HG03439 (cell line): ENCODE measurements at regions not wholly inside any gene's neighbourhood (a gene's known extent, or its start where the extent isn't known, plus 50 kb on each side); places are given as distances from the start of the nearest gene placed in this dataset.

Source experiments
- ATAC-seq: cut with Tn5 transposase; IDR thresholded peaks from one replicate; pipeline ENCODE4 v1.9.1; 2021; ENCODE audit warnings: mild to moderate bottlenecking, moderate library complexity; ENCODE audit not compliant: unreplicated experiment

GRCh38 chr4:74638689-74639088 is 155.6 kb downstream of the BTC start:
- ATAC-seq, result no peak

DNA sequence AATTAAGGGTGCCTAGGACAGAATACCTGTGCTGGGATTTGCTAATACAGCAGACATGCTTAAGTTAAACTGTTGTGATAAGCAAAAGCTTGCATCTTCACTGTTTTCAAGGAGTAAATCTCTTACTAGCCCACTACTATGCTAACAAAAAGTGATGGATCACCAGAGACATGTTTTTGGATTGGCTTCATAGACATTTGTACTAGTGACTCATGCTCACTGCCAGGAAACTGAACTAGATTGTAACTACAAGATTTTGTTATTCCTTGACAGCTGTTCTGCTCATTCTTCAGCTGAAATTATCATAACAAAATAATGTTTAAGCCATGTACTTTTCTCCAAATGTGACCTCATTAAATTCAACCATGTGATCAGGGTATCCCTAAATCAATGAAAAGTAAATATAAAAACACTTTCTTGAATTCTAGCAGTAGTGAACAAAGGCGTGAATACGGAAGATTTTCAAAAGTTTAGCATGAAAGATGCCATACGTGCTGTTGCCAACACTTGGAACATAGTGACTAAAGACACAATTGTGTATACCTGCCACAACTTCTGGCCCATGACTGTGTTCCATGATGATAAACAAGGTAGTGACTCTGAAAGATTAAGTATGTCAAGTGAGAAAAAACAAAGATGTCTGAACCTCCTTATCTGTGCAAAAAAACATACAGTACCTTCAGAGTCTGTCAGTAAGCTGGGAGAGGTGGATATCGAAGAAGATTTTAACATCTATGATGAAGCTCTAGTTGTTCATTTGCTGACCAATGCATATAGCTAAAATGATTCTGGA is 154.0 kb downstream of the BTC start:
- no peak for ATAC-seq

GRCh38 chr4:74642006-74642405 is 152.3 kb downstream of the BTC start:
- no peak for ATAC-seq

DNA sequence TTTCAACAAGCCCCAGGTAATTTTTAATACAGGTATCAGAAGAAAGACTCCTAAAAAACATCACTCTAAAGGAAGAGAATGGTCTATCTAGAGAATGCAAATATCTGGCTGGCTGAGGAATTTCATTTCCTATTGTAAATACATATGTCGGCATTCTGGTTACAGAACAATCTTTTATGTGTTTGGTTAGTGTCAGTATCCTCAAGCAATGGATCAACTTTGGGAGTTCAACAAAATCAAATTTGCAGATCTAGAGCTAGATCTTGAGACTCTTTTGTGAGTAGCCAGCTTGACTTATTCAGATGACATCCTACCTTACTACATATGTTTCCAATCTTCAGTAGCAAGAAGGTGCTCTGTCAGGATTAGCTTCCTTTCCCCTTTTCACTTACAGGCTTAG is 145.1 kb downstream of the BTC start:
- ATAC-seq, result no peak

DNA sequence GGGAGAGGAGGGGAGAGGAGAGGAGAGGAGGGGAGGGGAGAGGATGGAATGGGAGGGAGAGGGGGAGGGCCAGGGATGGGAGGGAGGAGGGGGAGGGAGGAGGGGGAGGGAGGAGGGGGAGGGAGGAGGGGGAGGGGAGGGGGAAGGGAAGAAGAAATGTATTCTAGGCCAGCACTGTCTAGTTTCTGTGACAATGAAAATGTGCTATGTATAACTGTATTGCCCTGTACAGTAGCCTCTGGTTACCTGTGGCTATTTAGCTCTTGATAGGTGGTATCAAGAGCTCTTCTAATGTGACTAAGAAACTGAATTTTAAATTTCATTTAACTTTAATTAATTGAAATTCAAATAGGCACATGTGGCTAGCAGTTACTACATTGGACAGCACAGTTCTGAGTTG is 143.1 kb downstream of the BTC start:
- no peak for ATAC-seq

GRCh38 chr4:74653331-74654229 is 140.7 kb downstream of the BTC start:
- ATAC-seq, result no peak

- no peak for ATAC-seq
Measured at GRCh38 chr4:74654230-74654681, 140.1 kb downstream of the BTC start.

DNA sequence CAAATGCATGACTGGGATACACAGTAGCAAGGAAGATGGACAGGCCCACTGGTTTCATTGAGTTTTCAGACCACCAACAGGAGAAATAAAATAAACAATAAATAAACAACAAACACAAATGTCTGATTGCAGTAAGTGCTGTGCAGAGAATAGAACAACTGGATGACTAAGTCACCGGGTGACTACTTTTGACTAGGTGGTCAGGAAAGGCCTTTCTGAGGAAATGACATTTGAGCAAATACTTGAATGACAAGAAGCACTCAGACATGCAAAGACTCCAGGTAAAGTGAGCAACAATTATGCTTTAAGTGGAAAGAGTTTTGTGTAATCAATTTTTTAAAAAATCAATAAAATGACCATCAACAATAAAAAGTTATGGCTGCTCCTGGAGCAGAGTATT is 137.7 kb downstream of the BTC start:
- ATAC-seq, result no peak

GRCh38 chr4:74658116-74658515 is 136.2 kb downstream of the BTC start:
- no peak for ATAC-seq

DNA sequence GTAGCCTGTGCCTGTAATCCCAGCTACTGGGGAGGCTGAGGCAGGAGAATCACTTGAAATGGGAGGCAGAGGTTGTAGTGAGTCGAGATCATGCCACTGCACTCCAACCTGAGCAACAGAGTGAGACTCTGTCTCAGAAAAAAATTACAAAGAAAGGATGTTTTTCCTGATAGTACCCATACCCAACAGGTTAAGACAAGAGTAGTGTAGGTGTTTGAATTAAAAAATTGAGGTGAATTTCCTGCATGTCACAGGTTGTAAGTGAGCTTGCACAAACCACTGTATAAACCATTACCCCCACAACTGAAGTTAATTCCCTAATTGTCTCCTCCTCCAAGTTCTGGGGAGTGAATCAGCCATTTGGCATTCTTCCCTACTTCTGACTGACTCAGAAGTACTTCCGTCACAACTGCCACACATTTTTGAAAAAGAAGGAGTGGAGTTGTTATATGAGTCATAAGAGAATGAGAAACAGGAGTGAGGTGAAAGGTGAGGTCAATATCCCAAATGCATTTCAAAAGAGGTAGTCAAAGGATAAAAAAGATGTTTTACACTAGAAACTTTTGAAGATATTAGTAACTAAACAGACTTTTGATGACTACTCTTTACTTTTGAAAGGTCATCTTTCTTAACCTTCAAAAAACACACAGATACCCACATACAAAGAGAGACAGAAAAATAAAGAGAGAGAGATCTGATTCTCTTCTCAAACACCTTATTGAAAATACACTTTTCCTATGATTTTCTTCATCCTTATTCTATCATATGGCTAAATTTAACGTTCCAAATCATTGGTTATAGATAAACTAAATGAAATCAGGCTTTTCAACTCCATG is 134.5 kb downstream of the BTC start:
- no peak for ATAC-seq

DNA sequence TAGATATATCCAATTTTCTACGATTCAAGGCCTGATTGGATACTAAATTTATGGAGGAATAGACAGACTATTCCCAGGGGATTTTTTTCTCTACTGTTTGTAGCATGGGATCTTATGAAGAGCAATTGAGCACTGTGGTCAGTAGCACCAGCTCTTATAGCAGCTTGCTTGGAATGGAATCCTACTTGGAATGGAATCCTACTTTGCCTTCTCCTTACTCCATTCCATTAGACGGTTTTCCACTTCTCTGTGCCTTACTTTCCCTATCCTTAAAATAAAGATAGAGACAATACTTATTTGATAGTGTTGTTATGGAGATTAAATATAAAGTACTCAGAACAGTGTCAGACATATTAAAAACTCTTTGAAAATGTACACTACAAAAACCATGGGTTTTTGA is 133.5 kb downstream of the BTC start:
- ATAC-seq, result no peak

- no peak for ATAC-seq
Measured at GRCh38 chr4:74661427-74662201, 132.7 kb downstream of the BTC start.

GRCh38 chr4:74663631-74664030 is 130.7 kb downstream of the BTC start:
- ATAC-seq, result no peak

DNA sequence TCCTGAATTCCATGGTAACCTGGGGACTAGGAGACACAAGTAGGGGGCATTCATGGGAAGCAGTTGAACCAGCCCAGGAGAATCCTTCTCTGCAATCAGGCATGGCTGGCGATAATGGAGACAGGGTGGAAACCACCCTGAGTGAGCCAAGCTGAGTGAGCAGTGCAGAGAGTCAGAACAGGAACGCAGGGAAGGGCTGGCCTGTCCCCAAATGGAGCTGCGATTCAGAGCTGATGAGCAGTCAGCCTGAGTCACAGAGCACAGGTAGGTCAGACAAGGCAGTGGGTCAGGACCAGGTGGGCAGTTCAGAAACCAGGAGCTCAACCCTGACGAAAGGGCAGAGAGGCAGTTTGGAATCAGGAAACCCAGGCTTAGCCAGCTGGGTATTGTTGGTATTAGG is 129.0 kb downstream of the BTC start:
- ATAC-seq, result no peak

- ATAC-seq, result no peak
Measured at GRCh38 chr4:74665876-74666275, 128.4 kb downstream of the BTC start.

GRCh38 chr4:74667438-74667837 is 126.9 kb downstream of the BTC start:
- no peak for ATAC-seq

- no peak for ATAC-seq
Measured at GRCh38 chr4:74667944-74668343, 126.4 kb downstream of the BTC start.

GRCh38 chr4:74669702-74670101 is 124.6 kb downstream of the BTC start:
- no peak for ATAC-seq

GRCh38 chr4:74670583-74670982 is 123.7 kb downstream of the BTC start:
- no peak for ATAC-seq

GRCh38 chr4:74671080-74671698 is 123.1 kb downstream of the BTC start:
- ATAC-seq, result no peak
